NCI-H2196 treated with DMSO at 0.1 percent for 48 hours (cell line): ENCODE measurements at regions not wholly inside any gene's neighbourhood (a gene's known extent, or its start where the extent isn't known, plus 50 kb on each side); places are given as distances from the start of the nearest gene placed in this dataset.
"Not testable (repeated sequence)": the region's sequence is repeated elsewhere in the genome, so short reads cannot be mapped to it uniquely, and the experiment has no call there.

ENCODE experiments used
- DNase-seq: peaks from one replicate; lab custom pipeline; 2025; ENCODE audit not compliant: unreplicated experiment; lab: John Stamatoyannopoulos, UW

GRCh38 chr5:154702477-154702876, 52.7 kb upstream of the LARP1 start:
- no peak for DNase-seq

GRCh38 chr5:154701725-154702124, 53.5 kb upstream of the LARP1 start:
- not testable (repeated sequence) for DNase-seq

GRCh38 chr5:154701181-154701580, 54.0 kb upstream of the LARP1 start:
- DNase-seq: peak; percentile 32

- not testable (repeated sequence) for DNase-seq
Measured at GRCh38 chr5:154700289-154700928, 54.8 kb upstream of the LARP1 start.

- no peak for DNase-seq
Measured at GRCh38 chr5:154698763-154699162, 56.4 kb upstream of the LARP1 start.

- DNase-seq: no peak
Measured at GRCh38 chr5:154697371-154697770, 57.8 kb upstream of the LARP1 start.

- DNase-seq: no peak
Measured at GRCh38 chr5:154696891-154697290, 58.3 kb upstream of the LARP1 start.

GRCh38 chr5:154694159-154694558, 61.0 kb upstream of the LARP1 start:
- no peak for DNase-seq

- DNase-seq: no peak
Measured at GRCh38 chr5:154690488-154690887, 64.7 kb upstream of the LARP1 start.

GRCh38 chr5:154686490-154686889, 68.7 kb upstream of the LARP1 start:
- no peak for DNase-seq

- no peak for DNase-seq
Measured at GRCh38 chr5:154683101-154683880, 71.9 kb upstream of the LARP1 start.

GRCh38 chr5:154679501-154679900, 75.7 kb upstream of the LARP1 start:
- no peak for DNase-seq

- no peak for DNase-seq
Measured at GRCh38 chr5:154677921-154678320, 77.3 kb upstream of the LARP1 start.

GRCh38 chr5:154676508-154676907, 78.7 kb upstream of the LARP1 start:
- no peak for DNase-seq

GRCh38 chr5:154674029-154674428, 81.1 kb upstream of the LARP1 start:
- DNase-seq: no peak

GRCh38 chr5:154673506-154673905, 81.7 kb upstream of the LARP1 start:
- no peak for DNase-seq

- DNase-seq: not testable (repeated sequence)
Measured at GRCh38 chr5:154669913-154670312, 85.3 kb upstream of the LARP1 start.

- DNase-seq: no peak
Measured at GRCh38 chr5:154669402-154669801, 85.8 kb upstream of the LARP1 start.

GRCh38 chr5:154664869-154665268, 90.3 kb upstream of the LARP1 start:
- DNase-seq: no peak

GRCh38 chr5:154663424-154663823, 91.8 kb upstream of the LARP1 start:
- DNase-seq: no peak

- DNase-seq: no peak
Measured at GRCh38 chr5:154654486-154655371, 100.4 kb upstream of the LARP1 start.
